ENCODE measurements at regions not wholly inside any gene's neighbourhood (a gene's known extent, or its start where the extent isn't known, plus 50 kb on each side); places are given as distances from the start of the nearest gene placed in this dataset.
A peak's percentile ranks its signal among the peaks of the same experiment; 100 is the strongest.

DNA sequence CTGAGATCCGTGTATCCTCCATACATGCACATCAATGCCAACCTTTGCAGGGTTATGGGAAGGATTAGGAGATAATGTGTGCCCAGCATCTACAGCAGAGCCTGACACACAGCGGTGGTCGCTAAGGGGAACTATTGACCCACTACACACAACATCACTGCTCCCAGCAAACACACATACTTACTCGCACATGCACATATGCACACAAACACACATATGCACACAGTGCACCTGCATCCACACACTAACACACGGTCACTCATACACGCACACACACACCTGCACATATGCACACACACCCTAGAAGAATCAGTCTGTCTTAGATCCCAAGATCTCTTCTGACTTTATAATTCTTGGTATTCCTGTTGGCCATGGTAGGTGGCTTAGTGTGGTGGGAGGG lies 118.3 kb downstream of the GYPC start:
- no peak for DNase-seq (ENCODE audit: low read depth in 2 of 3, low spot score in 1 of 3)

DNA sequence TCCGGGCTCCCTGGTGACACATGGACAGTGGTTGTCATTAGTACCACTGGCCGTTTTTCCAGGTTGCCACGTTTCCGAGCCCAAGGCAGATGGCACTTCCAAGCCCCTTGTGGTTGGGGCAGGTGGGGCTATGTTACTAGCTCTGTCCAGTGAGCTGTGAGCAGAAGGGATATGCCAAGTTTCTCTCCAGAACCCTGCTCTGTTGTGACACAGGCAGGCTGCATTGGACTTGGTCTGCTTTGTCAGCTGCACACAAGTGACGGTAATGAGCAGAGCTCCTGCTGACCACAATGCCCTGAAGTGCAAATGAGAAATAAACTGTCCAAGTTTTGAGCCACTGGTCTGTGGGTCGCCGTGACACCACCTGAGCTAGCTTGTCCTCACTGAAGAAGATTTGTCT lies 118.8 kb downstream of the GYPC start:
- DNase-seq (ENCODE audit: low read depth in 2 of 3, low spot score in 1 of 3): no peak

DNA sequence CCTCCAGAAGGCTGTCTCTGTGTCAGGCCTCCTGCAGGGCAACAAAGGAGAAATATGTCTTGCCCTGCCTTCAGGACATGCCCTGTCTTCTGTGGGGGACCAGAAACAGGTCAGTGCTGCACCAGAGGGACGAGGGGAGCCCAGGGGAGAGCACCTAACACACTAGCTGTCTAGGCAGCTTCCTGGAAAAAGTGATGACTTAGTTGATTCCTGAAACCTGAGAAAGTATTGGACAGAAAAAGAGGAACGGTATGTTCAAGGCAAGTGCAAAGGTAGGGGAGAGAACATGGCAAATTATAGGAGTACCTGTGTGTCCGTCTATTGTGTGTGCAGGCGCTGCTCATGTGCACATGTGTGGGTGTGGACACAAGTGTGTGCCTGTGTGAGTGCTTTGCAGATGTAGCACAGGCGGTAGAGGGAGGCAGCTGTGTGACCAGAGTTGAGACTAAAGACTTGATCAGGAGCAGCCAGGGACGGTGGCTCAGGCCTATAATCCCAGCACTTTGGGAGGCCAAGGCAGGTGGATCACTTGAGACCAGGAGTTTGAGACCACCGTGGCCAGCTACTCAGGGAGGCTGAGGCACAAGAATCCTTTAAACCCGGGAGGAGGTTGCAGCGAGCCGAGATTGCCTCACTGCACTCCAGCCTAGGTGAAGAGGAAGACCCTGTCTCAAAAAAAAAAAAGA lies 119.5 kb downstream of the GYPC start:
- DNase-seq (ENCODE audit: low read depth in 2 of 3, low spot score in 1 of 3): no peak

DNA sequence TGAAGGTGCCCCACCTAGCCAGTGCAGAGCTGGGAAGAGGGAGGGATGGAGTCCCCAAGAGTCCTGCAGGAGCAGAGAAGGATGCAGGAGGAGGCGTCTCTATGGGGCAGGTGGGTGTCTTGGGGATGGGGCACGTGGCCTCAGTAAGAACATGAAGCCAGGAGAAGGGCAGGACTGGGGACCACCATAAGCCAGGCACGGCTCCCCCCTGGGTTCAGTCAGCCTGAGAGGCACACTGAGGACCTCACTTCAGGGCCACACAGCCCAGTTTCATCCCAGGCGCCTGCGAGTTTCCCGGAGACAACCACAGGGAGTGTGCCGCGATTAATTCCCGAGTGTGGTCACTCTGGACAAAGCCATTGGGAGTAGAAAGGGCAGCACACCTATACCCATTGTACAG lies 120.3 kb downstream of the GYPC start:
- no peak for DNase-seq (ENCODE audit: low read depth in 2 of 3, low spot score in 1 of 3)

DNA sequence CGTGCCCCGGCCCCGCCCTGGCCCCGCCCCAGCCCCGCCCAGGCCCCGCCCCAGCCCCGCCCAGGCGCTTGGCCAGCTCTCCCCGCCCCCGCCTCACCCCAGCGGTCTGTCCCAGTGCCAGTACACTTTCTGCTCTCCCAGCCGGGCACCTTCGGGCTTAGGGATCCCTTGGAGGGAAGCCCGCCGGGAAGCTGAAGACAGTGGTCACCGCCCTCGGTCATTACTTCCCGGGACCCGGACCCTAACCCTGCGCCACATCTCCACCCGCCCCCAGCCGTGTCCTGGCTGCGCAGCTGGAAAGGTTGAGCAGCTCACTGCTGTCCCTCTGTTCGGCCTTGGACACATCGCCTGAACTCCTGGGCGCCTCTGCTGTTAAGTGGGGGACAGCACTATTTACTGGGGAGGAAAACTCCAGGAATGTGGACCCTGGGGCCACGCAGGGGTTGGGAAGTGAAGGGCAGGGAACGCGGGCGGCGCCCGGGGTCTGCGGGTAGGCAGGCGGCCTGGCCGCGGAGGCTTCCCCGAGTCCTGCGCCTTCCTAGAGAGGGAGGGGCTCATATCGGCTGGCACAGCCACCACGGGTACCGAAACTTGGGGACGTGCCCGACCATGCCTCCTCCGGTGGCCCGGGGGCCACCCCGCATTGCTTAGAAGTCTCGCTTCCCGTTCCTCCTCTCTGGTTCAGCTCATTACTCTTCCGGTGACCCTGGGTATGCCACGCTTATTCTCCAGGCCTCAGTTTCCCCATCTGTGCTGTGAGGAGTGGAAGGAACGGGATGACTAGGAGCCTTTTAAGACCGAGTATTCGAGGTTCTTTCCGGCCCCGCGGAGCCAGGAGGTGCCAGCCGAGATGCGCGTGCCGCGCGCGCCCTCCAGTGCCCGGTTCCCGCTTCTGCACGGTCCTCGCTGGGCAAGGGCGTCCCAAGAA lies 121.0 kb downstream of the GYPC start:
- peak; percentile 55 to 78 (median 67) for DNase-seq (ENCODE audit: low read depth in 2 of 3, low spot score in 1 of 3)

DNA sequence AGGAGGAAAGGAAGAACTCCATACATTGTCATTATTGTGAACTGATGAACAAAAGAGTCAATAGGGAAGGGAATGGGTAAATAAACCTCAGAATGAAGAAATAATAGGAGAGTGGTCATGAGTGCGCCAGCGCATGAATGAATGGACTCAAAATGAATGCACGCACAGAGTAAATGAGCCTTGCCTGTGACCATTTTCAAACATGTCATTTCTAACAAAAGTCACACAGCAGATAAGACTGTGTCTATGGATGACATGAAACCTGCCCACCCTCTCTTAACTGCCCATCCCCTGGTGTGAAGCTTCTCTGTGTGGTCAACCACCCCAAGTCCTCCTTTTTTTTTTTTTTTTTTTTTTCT lies 121.1 kb upstream of the TEX51 start:
- DNase-seq (ENCODE audit: low read depth in 2 of 3, low spot score in 1 of 3): no peak

DNA sequence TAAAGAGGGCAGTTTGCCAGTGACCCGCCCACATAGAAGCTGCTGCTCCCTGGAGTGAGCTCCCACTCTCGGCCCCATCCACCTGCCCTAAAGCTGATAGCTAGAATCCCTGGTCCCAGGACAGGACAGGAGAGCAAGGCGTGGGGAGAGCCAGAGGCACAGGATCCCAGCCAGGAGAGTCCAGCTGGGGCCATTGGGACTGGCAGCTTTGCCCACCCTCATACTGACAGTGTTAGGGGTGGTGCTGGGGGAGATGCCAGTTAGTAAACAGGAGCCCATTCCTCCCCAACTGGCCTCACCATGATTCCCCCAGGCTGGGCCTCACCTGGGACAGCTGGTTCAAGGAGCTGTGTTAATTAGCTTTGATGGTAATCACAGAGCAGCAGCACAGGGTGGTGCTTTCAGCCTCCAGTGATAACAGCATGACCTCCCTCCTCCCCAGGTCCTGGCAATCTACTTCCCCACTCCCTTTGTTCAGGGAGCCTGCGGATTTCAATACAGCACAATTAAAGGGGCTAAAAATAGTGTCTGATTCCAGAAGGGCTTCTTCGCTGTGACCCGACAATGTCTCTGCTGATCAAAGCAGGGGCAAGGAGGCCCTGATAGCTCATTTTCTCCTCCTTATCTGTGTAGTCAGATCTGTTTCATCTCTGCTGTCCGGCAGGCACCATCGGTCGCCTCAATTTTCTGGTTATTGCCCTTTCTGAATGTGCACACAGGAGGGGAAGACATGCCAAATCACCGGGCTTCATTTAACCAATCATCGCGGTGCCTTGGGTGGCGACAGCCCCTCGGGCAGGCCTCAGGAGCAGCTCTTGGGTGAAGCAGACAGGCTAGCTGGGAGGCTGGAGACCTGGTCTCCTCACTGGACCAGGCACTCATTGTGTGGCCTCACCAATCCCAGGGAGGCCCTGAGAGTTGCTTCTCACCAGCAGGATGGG lies 119.9 kb upstream of the TEX51 start:
- no peak for DNase-seq (ENCODE audit: low read depth in 2 of 3, low spot score in 1 of 3)

DNA sequence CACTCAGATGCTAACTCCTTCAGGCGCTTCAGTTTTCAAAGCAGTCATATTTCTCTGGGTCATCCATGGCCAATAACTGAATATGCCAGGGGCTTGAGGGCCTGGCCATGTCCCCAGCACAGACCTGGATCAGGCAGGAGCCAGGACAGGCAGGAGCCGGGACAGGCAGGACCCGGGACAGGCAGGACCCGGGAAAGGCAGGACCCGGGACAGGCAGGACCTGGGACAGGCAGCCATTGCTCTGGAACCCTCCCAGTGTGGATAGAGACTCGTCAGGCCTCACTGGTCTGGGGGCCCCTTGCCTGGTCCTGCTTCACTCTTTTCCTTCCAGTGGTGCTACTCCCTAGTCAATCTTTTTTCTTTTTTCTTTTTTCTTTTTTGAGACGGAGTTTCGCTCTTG lies 117.5 kb upstream of the TEX51 start:
- no peak for DNase-seq (ENCODE audit: low read depth in 2 of 3, low spot score in 1 of 3)

DNA sequence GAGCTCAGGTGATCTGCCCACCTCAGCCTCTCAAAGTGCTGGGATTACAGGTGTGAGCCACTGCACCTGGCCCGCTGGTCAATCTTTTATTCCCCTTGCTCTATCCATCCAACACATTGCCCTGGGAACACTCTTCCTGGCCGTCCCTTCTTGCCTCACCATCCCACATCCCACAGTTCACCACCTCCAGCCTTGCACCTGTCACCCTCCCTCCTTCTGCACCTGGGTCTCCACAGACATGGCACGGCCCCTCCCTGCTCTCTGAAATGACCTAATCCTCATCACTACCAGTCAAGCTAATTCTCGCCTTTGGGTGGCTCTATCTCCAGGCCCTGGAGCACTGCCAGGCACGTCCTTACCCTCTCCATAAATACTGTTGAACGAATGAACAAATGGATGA lies 116.9 kb upstream of the TEX51 start:
- DNase-seq (ENCODE audit: low read depth in 2 of 3, low spot score in 1 of 3): no peak

DNA sequence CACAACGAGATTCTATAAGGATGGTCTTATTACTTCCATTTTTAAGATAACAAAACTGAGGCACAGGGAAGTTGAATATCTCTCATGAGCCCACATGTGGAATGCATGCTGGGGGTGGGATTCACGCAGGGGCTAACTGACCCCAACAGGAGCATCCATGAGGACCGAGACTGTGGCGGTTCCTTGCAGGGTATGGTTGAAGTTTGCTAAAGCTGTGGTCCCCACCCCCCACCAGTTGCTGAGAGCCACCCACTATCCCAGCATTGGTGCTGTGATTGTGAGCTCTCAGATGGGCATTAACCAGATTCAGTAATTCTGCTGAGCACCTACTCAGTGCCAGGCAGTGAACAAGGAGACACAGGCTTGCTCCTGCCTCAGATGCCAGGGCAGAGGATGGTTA lies 116.0 kb upstream of the TEX51 start:
- no peak for DNase-seq (ENCODE audit: low read depth in 2 of 3, low spot score in 1 of 3)

DNA sequence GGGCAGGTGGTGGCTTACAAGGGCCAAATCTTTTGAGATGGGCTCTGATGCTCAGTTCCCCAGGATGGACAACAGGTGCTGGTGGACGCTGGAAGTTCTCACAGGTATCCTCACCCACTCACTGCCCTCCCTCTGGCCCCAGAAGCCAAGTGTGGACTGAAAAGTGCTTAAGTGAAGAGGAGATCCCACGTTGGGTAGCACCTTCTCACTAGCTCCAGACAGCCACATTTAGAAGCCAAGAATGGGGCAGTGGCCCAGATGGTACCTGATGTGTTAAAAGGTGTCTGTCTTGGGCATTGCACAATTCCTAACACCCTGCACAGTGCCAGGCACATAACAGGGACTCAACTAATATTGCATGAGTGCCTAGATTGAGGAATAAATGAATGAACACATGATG lies 115.3 kb upstream of the TEX51 start:
- no peak for DNase-seq (ENCODE audit: low read depth in 2 of 3, low spot score in 1 of 3)

DNA sequence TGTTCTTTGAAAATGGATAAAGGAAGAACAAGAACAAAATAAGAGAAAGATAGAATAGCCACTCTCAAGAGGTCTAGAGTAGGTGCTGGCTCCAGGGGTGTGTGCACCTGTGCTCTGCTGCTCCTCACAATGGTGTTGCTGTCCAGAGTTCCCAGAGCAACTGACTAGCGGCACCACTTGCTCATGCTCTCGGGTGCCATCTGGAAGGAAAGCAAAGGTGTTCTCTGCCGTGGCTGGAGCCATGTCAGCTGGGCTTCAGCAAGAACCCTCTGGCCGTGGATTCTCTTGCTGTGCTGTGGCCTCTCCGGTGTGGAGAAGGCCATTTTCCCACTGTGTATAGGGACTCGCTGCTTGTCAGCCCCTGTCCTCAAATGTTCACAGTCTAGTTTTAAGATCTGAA lies 114.6 kb upstream of the TEX51 start:
- DNase-seq (ENCODE audit: low read depth in 2 of 3, low spot score in 1 of 3): no peak

DNA sequence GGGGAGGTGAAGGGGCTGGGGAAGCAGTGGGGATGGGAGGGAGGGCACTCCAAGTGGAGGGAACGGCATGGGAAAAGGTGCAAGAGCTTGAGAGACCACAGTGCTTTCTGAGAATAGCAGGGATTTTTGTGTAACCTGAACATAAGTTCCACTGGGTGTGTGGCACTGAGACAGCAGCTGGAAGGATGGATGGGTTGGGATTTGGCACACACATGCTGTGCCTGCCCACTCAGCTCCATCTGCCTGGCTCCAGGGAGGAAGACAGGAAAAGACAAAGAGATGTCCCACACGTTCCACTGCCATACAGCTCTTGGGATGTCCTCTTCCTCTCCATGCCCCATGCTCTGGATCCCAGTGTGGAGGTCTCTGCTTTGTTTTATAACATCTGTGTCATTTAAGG lies 114.1 kb upstream of the TEX51 start:
- no peak for DNase-seq (ENCODE audit: low read depth in 2 of 3, low spot score in 1 of 3)

DNA sequence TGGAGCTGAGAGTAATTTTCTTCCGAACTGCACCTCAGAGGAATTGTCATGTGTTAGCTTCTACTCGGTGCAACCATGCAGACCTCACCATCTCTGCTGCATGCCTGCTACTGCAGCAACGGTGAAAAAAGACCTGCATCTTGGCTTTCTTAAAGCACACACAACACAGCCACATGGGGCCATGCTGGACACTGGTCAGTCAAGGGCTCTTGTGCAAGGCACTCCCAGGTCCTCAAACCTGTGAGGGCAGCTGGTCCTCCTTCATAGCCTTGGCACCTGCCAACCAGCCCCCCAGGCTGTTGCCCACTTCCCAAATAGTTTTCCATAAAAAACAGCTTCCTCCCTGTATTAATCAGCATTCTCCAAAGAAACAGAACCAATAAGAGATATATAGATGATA lies 113.5 kb upstream of the TEX51 start:
- DNase-seq (ENCODE audit: low read depth in 2 of 3, low spot score in 1 of 3): no peak

DNA sequence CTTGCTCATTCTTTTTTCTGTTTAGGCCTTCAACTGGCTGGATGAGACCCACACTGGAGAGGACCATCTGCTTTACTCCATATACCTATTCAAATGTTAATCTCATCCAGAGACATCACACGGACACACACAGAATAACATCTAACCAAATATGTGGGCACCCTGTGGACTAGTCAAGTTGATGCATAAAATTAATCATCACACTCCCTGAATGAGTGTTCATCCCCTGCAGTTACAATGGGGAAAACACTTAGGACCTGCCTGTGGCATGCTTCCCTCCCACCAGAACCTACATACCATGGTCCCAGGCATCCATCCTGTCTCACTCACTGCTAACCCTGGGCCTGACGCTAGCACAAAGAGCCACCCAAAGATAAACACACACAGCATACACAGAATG lies 112.8 kb upstream of the TEX51 start:
- DNase-seq (ENCODE audit: low read depth in 2 of 3, low spot score in 1 of 3): no peak

DNA sequence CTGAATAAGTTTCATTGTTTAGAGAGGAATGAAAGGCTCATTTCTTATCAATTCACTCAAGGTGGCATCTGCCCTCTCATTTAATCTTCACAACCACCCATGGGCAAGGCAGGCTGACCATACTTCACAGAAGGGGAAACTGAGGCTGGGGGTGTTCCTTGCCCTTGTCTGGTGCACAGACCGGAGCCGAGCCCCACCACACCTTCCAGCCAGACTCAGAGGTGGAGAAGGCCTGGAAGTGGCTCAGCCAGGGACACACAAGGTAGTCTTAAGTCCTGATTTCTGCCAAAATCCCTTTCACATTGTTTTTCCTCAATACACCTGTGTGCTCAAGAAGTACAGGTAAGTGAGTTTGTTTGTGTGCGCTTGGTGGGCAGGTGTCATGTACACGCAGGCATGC lies 111.9 kb upstream of the TEX51 start:
- DNase-seq (ENCODE audit: low read depth in 2 of 3, low spot score in 1 of 3): no peak

DNA sequence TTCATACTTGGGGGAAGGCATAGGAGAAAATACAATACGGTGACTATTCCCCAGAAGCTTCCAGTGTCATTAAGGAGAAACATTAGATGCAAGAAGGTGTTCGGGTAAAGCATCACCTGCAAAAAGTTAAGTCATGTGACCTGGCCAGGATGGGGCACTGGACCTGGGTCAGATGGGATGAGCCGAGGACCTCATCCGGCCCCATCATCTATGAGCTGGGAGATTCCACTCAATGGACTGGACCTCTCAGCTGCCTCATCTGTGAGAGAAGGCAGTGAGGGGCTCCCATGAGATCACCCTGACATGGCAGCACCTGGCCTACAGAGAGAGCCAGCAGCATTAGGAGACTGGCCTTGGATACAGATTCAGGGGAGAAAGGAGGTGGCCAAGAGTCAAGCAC lies 111.4 kb upstream of the TEX51 start:
- no peak for DNase-seq (ENCODE audit: low read depth in 2 of 3, low spot score in 1 of 3)

DNA sequence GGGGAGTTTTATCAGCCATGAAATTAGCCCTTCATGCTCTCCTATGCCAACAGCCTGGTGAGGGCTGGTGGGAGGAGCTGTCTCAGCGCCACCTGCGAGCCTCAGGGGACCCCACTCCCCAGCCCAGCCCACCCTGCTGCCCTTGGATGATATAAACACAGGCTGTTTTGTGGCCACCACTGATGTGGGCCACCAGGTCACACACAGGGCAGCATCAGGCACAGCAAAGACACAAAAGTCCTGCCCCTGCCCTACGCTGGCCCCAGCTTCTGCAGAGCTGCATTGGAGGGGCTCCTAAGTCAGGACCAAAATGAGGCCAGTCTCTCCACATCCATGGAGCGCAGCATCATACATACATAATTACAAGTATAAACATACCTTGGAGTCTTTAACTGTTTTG lies 110.6 kb upstream of the TEX51 start:
- DNase-seq (ENCODE audit: low read depth in 2 of 3, low spot score in 1 of 3): no peak

DNA sequence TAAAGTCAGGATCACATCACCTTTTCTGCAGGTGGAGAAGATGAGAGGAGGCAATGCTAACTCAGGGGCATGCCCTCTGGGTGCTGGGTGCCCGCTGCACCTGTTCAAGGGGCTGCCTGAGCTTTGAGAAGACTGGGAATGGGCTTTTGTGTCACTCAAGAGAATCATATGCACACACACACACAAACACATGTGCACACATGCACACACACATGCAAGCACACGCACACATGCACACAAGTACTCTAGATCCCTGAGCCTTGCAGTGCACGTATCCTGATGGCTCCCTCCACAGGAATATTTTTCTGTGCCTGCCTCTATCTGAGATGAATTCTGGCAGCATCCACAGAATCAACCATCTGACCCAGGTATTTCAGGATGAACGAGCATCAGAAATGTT lies 110.0 kb upstream of the TEX51 start:
- no peak for DNase-seq (ENCODE audit: low read depth in 2 of 3, low spot score in 1 of 3)

DNA sequence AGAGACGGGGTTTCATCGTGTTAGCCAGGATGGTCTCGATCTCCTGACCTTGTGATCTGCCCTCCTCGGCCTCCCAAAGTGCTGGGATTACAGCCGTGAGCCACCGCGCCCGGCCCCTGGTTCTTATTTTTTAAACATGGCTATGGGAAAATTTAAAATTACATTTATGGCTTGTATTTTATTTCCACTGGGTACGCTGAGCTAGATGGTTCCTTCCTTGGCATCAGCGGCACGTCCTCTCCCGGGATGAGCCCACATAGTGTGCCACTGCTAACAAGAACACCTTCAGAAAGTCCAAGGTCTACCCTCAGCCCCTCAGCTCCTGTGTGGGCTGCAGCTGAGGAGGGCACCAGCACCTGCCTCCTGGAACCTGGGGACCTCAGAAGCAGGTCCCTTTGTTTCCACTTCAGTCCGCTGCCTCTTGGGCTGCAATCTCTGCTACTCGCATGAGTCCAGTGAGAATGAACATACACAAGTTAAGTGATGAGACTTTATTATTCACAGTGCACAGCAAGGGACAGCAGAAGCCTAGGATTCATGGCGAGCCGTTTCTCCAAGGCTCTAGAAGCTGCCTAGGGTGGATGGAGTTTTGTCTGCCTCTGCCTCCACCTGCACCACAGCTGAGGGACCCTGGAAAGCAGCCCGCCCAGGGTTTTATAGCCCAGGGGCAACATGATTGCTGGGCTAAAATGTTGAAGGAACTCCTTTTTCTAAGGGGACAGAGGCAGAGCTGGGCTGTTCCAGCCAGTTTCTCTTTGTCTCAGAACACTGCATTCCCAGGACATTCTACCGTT lies 107.5 kb upstream of the TEX51 start:
- no peak for DNase-seq (ENCODE audit: low read depth in 2 of 3, low spot score in 1 of 3)

DNA sequence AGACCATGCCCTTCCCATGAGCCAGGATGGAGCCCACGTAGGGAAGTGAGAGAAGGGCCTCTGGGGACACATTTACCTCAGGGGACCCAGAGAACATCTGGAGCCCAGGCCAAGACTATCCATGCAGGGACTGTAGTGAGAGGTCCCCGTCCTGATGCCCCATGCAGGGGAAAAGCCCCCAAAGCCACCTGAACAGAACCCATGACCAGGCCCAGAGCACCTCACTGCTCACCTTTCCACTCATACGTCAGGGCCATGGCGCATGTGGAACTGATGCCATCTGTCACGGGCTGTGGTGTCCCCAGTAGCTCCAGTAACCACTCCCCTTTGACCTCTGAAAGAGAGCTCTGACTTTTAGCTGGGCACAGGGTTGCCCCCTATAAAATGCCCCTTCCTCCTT lies 106.5 kb upstream of the TEX51 start:
- DNase-seq (ENCODE audit: low read depth in 2 of 3, low spot score in 1 of 3): no peak

Data from stimulated activated CD4-positive, alpha-beta T cell treated with anti-CD3 and anti-CD28 coated beads, Interleukin-12 subunit alpha, Interleukin-12 subunit beta, amount 100 ng/mL, for 48 hours (primary cell).